Fibroblast of peridontal ligament (primary cell): ENCODE measurements at regions not wholly inside any gene's neighbourhood (a gene's known extent, or its start where the extent isn't known, plus 50 kb on each side); places are given as distances from the start of the nearest gene placed in this dataset.
A peak's percentile ranks its signal among the peaks of the same experiment; 100 is the strongest.
"Not testable (repeated sequence)": the region's sequence is repeated elsewhere in the genome, so short reads cannot be mapped to it uniquely, and the experiment has no call there.

Source experiments
- DNase-seq: peaks from one replicate; pipeline ENCODE4 v3.0.0-alpha.2; 2010; ENCODE audit errors: extremely low read depth

DNA sequence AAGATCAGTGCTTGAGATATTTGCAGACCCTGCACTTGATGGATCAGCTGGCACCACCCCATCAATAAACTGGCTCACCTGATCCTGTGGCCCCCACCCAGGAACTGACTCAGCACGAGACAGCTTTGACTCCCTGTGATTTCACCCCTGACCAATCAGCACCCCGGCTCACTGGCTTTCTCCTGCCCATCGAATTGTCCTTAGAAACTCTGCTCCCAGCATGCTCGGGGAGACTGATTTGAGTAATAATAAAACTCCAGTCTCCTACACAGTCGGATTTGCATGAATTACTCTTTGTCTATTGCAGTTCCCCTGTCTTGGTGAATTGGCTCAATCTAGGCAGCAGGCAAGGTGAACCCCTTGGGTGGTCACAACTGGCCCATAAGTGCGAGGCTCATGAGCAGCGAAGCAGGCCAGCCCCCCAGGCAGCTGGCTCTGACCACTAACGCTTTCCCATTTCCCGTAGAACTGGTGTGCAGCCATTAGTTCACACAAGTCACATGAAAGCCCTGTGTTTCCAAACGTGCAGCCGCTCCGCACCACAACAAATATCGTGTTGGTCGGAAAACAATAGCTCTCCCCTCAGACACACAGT is 79.6 kb downstream of the RSPH3 start:
- DNase-seq, result no peak

DNA sequence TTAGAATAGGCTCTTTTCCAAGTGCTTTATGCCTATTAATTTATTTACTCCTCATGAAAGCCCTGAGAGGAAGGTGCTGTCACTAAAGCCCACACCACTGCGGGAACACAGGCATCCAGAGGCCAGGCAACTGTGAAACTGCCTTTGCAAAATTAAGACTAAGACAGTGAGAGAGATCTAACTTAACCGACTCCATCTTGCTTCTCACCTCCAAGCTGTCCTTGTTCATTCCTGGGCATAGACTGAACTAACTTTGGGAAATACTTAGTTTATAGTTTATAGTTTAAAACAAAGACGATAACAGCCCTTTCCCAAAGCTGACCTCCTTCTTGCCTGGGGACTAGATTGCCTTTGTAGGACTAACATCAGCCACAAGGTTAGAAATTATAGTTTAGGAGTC is 80.1 kb downstream of the RSPH3 start:
- DNase-seq, result no peak

DNA sequence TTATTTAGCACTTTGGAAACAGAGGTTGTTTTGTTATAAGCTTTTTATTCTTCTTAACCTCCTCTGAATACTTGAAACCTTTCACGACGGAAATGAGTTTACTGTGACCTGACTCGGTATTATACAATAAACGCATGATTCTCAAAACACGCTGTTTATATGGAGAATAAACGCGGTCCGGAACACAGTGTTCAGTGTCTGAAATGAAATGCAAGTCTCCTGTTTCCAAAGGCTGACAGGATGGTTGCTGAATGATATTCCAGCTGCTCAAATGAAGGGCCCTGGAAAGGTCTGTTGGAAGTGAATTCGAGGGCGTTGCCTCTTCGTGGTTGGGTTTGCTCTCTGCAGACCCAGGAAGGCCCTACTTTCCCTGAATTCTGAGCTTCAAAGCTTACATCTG is 83.4 kb downstream of the RSPH3 start:
- DNase-seq, result no peak

DNA sequence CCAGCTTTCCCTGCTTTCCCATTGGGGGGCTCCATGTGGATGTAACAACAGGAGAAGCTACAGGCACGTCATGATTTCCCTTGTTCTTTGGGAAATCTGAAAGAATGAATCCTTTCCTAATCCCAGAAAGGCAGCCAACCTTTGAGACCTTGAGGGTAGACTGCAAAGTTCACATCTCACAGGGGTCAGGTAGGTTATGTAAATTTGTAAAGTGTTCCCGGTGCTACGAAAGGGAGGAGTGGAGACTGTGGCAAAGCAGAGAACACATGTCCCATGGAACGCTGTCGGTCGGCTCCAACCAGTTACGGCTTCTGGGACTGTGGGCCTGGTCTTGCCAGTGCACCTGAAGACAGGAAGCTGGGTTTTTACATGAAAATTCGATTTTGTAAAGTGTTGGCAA is 85.1 kb downstream of the RSPH3 start:
- no peak for DNase-seq

DNA sequence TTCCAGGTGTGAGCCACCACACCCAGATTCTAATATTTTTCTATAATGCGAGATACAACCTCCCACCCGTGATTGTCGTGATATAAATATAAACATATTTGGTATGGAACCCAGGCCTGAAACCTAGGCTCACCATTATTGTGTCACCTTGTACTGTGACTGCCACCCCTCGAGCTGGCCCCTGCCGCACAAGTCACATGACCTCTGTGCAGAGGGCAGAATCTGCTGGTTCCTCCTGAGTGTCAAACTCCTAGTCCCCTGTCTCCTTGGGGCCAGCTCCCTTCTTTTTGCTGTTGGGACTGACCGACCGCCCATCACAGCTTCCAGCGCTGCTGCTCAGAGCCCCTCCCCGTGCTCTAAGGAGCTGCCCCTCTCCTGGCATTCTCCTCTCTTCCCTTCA is 86.4 kb downstream of the RSPH3 start:
- no peak for DNase-seq

DNA sequence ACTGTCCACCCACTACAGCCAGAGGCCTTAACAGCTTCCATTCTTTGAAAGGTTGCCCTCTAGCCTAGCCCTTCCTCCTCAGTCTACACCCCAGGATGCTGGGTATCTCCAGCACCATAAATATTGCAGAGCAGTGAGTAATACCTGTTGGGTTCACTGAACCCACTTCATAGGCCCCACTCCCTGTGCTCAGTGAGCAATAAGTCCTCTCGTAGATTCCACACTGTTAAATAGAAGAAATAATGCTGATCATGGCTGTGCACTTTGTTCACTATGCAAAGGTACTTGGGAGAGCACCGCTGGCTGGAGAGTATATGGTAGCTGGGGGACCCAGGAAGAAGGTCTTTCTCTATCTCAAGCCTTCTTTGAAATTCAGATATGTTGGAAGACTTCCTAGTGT is 87.3 kb downstream of the RSPH3 start:
- DNase-seq, result no peak

DNA sequence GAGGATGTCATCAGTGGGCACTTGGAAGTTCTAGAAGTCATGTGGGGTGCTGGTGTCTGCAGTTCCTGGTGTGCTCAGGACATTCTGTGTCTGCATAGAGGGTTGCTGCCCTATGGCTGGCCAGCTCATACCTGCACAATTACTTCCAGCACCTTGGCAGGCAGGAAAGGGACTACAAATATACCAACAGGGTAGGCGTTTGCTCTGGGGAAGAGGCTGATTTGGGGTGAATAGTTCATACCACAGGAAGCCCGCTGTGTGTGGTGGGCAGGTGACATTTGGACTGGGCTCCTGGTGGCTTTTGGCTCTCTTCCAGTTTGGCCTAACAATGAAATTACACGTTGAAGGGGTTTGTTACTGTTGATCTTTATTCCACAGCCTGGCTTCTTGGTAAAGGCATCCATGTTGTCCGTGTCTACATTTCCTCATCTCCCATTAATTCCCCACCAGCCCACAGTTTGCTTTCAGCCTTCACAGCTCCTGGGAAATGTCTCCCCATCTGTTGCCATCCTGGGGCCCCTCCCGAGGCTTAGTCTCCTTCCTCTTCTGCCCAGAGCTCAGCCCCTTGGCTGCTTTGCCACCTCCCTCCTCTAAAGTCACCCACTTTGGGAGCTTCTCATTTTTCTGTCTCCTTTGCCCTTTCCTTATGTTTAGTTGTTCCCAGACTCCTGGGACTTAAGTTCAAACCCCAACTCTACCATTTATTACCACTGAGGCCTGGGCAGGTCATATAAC is 88.1 kb downstream of the RSPH3 start:
- DNase-seq, result no peak

DNA sequence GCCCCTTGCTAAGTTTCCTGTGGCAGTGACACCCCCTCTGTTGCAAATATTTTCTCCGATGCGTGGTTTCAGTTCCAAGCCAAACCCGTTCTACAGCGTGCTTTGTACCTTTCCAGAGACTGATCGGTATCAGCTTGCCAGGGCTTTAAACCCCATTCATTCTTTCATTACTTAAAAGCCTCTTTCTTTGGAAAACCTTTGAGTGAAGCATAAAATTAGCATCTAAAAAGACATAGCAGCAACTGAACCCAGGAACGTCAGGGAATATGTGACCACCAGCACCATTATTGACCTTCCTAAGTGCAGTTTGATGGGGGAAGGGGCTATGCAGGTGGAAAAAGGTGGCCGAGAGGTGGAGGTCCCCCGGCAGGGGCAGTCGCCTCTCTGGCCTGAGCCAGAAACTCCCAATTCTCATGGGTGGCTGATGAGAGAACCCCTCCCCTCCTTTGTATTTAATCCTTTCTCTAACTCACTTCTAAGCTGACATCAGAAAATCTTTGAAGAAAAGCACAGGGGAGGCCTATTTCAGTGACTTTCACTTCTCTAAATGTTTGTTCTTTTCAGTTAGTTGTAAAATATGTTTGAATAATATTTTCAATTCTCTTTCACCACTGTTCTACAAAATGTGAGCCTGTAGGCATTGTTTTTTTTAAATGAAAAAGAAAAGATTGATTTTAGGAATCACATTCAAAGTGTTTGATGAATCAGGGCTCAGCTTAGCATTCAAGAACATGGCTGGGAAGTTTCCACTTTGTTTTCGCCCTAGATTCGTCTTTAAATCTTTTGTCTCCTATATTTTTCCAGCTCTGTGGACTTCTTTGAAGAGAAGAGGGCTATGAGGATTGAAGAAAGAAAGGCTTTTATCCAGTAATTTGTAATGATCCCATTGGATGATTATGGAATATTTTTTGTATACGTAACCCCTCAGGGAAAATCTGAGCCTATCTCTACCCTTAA is 89.2 kb downstream of the RSPH3 start:
- no peak for DNase-seq

DNA sequence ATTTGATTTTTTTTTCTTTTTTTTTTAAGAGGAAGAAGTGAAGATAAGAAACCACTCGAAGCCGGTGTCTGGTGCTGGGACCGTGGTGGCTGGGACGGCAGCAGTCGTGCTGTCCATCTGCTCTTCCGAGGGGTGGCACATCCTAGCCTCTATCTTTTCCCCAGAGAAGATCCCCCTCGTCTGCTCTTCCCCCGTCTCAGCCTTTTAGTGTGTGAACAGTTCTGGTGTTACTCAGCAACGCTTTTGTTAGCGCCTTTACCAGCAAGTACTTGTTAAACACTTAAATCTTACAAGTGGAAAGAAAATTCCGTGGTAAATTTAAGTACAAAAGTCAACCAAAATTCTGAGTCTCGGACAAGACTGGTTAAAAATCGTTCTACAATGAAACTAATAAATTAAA is 90.1 kb downstream of the RSPH3 start:
- no peak for DNase-seq

DNA sequence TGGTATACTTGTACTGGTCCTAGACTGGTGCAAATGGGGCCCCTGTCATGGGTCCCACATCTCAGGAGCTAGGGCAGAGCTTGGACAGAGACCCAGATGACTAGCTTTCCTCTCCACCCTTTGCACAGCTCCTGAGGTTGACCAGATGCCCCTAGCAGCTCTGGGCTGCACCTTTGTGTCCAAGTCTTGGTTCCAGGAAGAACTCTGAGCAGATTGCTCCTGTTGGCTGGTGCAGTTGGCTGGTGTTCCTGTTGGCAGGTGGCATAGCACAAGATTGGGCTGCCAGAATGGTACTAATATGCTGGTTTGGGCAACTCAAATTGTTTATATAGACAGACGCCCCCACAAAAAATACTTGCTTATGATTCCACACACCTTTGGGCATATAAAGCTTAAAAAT is 89.4 kb upstream of the EZR start:
- DNase-seq, result no peak

DNA sequence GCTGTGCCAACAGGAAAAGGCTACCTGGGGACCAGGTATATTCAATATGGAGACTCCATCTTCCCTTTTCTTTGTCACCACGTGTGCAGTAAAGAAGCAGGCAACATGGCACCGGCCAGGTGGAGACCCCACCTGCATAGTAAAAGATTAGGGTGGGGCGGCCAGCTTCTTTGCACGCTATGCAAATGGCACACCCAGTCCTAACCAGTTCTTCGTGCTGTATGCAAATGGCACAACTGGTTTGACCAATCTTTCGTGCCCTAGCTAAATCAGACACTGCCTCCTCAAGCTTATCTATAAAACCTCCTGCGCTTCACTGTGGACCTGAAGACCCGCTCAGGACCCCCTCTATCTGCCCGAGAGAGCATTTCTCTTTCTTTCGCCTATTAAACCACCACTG is 88.8 kb upstream of the EZR start:
- DNase-seq, result no peak

DNA sequence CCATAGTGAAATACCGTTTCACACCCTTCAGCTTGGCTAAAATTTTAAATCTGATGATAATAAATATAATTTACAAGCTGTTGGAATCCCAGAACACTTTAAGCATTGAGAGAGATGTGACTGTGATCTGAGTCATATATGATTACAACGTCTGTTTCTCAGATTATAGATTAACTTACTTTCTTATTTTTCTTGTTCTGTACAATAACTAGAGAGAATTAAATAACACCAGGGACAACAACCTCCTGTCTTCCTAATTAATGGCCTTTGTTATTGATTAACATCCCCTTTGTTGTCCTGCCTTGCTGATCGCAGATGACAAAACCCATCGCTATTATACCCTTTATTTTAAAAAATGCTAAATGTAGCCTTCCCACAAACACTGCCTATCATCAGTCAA is 87.8 kb upstream of the EZR start:
- DNase-seq, result no peak

DNA sequence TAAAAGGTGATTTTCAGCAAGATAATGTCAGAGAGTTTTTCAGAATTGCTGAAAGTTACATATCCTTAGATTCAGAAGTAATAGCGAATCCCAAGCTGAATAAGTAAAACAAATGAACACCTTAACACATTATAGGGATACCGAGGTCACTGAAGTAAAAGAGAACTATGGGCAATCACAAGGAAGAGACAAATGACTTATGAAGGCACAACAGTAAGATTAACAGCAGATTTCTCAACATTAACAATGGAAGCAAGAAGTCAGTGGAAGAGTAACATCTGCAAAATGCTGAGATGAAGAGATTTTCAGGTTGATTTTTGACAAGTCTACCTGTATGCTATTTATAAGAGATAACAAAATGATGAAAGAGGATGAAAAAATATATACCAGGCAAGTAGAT is 86.1 kb upstream of the EZR start:
- DNase-seq, result no peak

DNA sequence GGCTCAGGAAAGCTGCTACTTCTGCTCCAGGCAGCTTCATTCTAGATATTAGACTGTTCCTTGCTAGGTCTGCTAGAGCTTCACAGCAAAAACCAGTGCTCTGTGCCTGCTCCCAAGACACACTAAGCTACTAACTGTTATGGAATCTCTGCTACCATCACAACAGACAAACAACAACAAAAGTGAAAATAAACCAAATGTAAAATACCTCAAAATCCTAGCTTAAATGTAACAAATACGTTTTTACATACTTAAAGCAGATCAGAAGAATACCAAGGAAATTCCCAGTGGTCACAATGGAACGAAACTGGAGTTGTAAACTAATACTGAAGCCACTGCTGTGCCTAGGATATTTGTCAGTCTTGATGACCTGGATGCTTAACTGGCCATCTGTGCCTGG is 84.6 kb upstream of the EZR start:
- no peak for DNase-seq

DNA sequence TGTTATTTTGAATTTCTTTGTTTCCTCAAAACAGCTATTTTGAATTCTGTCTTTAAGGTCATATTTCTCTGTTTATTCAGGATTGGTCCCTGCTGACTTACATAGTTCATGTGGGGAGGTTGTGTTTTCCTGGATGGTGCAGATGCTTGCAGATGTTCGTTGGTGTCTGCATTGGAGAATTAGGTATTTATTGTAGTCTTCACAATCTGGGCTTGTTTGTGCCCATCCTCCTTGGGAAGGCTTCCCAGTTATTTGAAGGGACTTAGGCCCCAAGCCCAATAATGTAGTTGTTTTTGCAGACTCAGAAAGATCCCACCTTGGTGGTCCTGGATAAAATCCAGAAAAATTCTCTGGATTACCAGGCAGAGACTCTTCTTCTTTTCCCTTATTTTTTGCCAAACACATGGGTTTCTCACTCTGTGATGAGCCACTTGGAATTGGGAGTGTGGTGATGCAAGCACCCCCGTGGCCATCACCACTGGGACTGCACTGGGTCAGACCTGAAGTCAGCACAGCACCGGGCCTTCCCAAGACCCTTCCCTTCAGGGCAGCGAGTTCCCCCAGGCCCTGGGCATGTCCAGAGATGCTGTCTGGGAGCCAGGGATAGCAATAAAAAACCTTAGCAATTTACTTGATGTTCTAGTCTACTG is 81.6 kb upstream of the EZR start:
- no peak for DNase-seq

DNA sequence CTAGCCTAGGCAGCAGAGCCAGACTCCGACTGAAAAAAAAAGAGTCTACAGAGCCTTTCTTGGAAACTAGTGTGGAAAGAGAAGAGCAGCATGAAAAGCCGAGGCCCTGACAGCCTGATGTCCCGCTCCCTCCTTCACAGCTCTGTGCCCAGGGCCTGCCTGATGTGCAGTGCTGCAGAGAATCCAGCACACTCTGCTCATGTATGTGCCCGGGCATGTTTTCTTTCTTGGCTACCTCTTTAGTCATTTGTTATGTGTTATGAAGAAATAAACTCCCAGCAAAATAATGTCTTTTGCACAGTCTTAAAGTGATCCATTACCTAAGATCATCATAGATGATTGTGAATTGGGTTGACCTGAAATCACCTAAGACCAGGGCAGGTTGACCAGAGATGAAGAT is 78.1 kb upstream of the EZR start:
- peak; percentile 12 for DNase-seq

DNA sequence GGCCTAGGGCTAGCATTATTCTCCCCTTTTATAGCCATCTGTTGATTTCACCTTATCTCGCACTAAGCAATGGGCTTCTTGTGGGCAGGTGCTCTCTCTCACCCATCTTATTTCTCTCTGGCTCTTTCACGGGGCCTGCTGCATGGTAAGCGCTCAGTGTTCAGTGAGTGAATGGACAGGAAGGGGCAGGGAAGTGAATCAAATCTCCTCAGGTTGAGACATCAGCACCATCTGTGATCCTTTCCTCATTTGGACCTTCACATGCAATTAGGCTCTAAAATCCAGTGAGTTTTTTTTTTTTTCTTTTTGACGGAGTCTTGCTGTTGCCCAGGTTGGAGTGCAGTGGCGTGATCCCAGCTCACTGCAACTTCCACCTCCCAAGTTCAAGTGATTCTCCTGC is 76.5 kb upstream of the EZR start:
- DNase-seq, result no peak

DNA sequence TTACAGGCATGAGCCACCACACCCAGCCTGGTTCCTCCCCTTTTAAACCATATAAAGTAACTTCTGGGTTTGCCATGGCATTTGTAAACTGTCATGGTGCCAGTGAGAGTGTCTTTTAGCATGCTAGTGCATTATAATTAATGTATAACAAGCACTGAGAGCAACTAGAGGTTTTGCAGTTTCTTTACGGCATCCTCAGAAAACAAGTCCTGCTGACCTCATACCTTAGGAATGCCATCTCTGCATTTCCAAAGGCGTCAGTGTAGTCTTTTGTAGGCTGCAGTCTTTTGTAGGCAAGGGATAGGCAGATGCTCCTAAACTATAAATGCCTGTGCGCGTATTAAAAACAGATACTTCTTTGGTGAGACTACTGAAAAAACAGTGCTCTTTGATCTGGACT is 75.0 kb upstream of the EZR start:
- peak; percentile 80 for DNase-seq

DNA sequence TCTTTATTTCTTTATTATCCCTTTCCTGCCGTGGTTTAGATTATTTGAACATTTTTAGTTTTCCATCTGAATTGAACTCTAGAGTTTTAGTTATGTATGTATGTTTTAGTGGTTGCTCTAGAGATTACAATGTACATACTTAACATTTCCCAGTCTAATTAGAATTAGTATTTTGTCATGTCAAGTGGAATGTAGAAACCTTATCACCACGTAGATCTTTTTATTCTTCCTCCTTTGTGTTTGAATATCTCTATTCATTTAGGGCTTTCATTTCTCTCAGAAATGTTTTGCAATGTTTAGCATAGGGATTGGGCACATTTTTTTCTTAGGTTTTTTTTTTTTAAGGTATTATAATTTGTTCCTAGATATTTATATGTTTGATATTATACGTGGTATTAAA is 73.1 kb upstream of the EZR start:
- DNase-seq, result no peak

DNA sequence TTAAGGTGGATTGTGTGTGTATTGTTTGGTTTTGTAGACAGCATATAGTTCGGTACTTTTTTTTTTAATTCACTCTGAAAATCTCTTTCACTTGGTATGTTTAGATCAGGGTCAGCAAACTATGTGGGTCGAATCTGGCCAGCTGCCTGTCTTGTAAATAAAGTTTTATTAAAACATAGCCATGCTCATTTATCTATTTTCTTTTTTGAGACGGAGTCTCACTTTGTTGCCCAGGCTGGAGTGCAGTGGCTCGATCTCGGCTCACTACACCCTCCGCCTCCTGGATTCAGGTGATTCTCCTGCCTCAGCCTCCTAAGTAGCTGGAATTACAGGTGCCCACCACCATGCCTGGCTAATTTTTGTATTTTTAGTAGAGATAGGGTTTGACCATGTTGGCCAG is 72.4 kb upstream of the EZR start:
- not testable (repeated sequence) for DNase-seq

DNA sequence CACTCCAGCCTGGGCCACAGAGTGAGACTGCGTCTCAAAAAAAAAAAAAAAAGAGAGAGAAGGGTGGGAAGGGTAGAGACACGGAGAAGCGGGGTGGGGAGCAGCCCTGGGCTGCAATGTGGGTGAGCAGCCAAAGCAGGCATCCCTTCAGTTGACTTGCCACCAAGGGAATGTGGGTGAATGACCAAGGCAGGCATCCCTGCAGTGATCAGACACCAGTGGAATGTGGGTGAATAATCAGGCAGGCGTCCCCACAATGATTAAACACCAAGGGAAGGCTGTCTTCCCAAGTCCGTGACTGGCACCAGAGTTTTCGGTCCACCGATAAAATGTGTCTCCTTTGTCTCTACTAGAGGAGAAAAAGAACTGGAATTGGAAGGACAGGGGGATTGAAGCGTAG is 69.0 kb upstream of the EZR start:
- DNase-seq, result not testable (repeated sequence)

DNA sequence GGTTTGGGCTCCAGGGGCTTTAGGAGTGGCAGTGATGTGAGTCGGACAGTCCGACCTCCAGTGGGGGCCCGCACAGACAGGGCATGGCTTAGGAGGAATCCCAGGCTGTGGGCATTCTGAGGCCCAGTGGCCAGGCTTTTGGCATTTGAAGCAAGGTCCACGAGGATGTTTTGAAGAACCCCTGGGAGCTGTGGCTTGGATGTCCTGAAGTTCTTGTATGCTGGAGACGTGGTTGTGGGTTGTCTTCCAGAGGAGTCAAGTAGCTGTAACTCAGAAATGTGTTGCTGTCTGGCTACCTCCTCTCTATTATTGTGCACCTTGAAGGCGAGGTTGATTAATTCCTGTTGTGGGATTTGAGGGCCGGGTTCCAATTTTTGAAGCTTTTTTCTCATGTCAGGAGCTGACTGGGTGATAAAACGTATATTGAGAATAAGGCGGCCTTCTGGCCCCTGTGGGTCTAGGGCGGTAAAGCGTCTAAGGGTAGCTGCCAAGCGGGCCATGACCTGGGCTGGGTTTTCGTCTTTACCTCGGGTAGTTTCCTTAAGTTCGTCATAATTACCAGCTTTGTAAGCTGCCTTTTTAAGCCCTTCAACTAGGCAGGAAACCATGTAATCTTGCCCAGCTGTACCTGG is 67.3 kb upstream of the EZR start:
- DNase-seq, result not testable (repeated sequence)
